ENCODE measurements at regions not wholly inside any gene's neighbourhood (a gene's known extent, or its start where the extent isn't known, plus 50 kb on each side); places are given as distances from the start of the nearest gene placed in this dataset.

DNA sequence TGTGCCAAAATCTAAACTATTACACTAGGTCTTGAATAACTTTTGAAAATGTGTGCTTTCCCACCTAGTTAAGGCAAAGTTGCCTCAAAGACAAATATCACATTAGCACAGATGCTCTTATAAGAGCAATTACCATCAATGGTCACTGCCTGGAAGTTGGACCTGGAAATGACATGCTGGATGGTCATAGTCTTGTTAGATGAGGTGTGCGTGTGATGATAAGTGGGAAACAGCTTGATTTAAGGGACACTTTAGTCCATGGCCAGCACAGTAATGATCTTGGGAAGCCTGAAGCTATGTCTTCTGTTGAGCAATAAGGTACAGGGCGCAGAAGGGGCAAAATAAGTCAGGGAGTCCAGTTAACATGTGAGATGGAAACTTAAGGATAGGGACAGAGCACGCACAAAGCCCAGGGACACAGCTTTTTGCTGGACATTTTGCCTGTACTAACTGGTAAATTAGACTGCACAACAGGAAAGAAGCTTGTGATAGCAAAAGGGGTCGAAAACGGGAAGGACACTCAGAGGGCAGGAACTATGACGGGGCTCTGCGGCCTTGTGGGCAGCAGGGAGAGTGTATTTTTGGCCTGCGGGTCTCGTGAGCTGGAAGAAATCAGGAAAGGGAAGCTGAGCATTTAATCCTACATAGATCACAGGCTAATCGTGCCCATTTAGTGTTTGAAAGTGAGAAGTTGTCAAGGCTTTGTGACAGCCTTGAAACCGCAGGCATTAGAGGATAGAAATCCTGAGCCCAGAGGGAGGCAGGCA is 66.7 kb upstream of the BMP2 start:
- no peaks in the 10 kb centered on the region for H3K36me3 ChIP-seq (ENCODE audit: insufficient read depth, low read length)
- H3K27me3 ChIP-seq (ENCODE audit: control insufficient read depth in 1 of 2, insufficient read depth in 2 of 2, low read length in 2 of 2), result no peaks in the 10 kb centered on the region
- CTCF ChIA-PET, result no interaction called here
- peak in 3 of 14 experiments; percentile 6 to 47 (median 37) for DNase-seq
- H3K36me3 Mint-ChIP-seq (ENCODE audit: low read depth), result no peaks in the 10 kb centered on the region
- H3K4me3 ChIP-seq (ENCODE audit: low read length), result no peak overlapping the region
- H3K4me1 ChIP-seq (ENCODE audit: insufficient read depth, low read length), result no peaks in the 10 kb centered on the region
- H3K27ac ChIP-seq (ENCODE audit: low read depth in 1 of 2, low read length in 2 of 2), result no peak overlapping the region
- H3K9me3 ChIP-seq (ENCODE audit: control insufficient read depth in 1 of 2, insufficient read depth in 1 of 2, low read length in 2 of 2), result peaks cover 0 to 8% of the 10 kb centered on the region in 2 experiments
- H3K27ac Mint-ChIP-seq, result no peak overlapping the region
- POLR2A ChIA-PET, result no interaction called here
- no peak overlapping the region for H3K4me3 Mint-ChIP-seq
- no peaks in the 10 kb centered on the region for H3K4me1 Mint-ChIP-seq (ENCODE audit: low read depth)
- intact Hi-C loops (cut with DNase I, micrococcal nuclease), result no loop called here
- TF ChIP-seq, protein P1, sequence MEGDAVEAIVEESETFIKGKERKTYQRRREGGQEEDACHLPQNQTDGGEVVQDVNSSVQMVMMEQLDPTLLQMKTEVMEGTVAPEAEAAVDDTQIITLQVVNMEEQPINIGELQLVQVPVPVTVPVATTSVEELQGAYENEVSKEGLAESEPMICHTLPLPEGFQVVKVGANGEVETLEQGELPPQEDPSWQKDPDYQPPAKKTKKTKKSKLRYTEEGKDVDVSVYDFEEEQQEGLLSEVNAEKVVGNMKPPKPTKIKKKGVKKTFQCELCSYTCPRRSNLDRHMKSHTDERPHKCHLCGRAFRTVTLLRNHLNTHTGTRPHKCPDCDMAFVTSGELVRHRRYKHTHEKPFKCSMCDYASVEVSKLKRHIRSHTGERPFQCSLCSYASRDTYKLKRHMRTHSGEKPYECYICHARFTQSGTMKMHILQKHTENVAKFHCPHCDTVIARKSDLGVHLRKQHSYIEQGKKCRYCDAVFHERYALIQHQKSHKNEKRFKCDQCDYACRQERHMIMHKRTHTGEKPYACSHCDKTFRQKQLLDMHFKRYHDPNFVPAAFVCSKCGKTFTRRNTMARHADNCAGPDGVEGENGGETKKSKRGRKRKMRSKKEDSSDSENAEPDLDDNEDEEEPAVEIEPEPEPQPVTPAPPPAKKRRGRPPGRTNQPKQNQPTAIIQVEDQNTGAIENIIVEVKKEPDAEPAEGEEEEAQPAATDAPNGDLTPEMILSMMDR (IDR thresholded peaks at IDR 0.05), result no peak
- H3K27me3 Mint-ChIP-seq, result no peaks in the 10 kb centered on the region
- peaks cover 2% of the 10 kb centered on the region for H3K9me3 Mint-ChIP-seq
- no peak for ATAC-seq (ENCODE audit: poor library complexity)

- peaks cover 0 to 8% of the 10 kb centered on the region in 2 experiments for H3K9me3 ChIP-seq (ENCODE audit: control insufficient read depth in 1 of 2, insufficient read depth in 1 of 2, low read length in 2 of 2)
- H3K4me3 ChIP-seq (ENCODE audit: low read length), result no peak overlapping the region
- ATAC-seq (ENCODE audit: poor library complexity) (no peak), DNase-seq (no peak)
- ChIA-PET CTCF (no interaction called here), POLR2A (no interaction called here)
- Mint-ChIP-seq H3K36me3 (ENCODE audit: low read depth) (no peaks in the 10 kb centered on the region), H3K9me3 (peaks cover 4% of the 10 kb centered on the region), H3K27me3 (no peaks in the 10 kb centered on the region), H3K4me3 (no peak overlapping the region), H3K27ac (no peak overlapping the region), H3K4me1 (ENCODE audit: low read depth) (no peaks in the 10 kb centered on the region)
- no peaks in the 10 kb centered on the region for H3K27me3 ChIP-seq (ENCODE audit: control insufficient read depth in 1 of 2, insufficient read depth in 2 of 2, low read length in 2 of 2)
- no peaks in the 10 kb centered on the region for H3K4me1 ChIP-seq (ENCODE audit: insufficient read depth, low read length)
- TF ChIP-seq, protein P1 (IDR thresholded peaks at IDR 0.05), result no peak
- intact Hi-C loops (cut with DNase I, micrococcal nuclease), result no loop called here
- no peak overlapping the region for H3K27ac ChIP-seq (ENCODE audit: low read depth in 1 of 2, low read length in 2 of 2)
- no peaks in the 10 kb centered on the region for H3K36me3 ChIP-seq (ENCODE audit: insufficient read depth, low read length)
Measured at GRCh38 chr20:6699921-6700562, 67.4 kb upstream of the BMP2 start.

DNA sequence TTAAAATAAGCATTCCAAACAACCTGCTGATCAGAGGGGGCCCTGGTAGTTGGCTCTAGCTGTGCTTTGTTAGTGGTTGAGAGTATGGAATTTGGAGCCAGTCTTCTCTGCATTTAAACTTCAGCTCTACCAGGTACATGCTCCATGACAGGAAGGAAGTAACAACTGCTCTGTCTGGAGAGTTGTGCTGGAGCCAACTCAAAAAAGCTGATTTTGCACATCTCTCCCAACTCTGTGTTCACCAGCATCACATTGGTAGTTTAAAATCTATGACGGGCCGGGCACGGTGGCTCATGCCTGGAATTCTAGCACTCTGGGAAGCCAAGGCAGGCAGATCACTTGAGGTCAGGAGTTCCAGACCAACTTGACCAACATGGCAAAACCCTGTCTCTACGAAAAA is 68.8 kb upstream of the BMP2 start:
- intact Hi-C loops (cut with DNase I, micrococcal nuclease), result no loop called here
- CTCF ChIA-PET, result no interaction called here
- TF ChIP-seq, protein P1 (IDR thresholded peaks at IDR 0.05), result no peak
- no peak overlapping the region for H3K4me3 ChIP-seq (ENCODE audit: low read length)
- POLR2A ChIA-PET, result no interaction called here
- no peaks in the 10 kb centered on the region for H3K4me1 ChIP-seq (ENCODE audit: insufficient read depth, low read length)
- Mint-ChIP-seq H3K27ac (no peak overlapping the region), H3K4me1 (ENCODE audit: low read depth) (no peaks in the 10 kb centered on the region), H3K9me3 (peaks cover 5% of the 10 kb centered on the region), H3K4me3 (no peak overlapping the region), H3K27me3 (no peaks in the 10 kb centered on the region), H3K36me3 (ENCODE audit: low read depth) (no peaks in the 10 kb centered on the region)
- H3K9me3 ChIP-seq (ENCODE audit: control insufficient read depth in 1 of 2, insufficient read depth in 1 of 2, low read length in 2 of 2), result peaks cover 0 to 8% of the 10 kb centered on the region in 2 experiments
- no peaks in the 10 kb centered on the region for H3K36me3 ChIP-seq (ENCODE audit: insufficient read depth, low read length)
- no peaks in the 10 kb centered on the region for H3K27me3 ChIP-seq (ENCODE audit: control insufficient read depth in 1 of 2, insufficient read depth in 2 of 2, low read length in 2 of 2)
- no peak for ATAC-seq (ENCODE audit: poor library complexity)
- H3K27ac ChIP-seq (ENCODE audit: low read depth in 1 of 2, low read length in 2 of 2), result no peak overlapping the region
- DNase-seq, result no peak
